NCI-H82 (cell line): ENCODE measurements at regions not wholly inside any gene's neighbourhood (a gene's known extent, or its start where the extent isn't known, plus 50 kb on each side); places are given as distances from the start of the nearest gene placed in this dataset.
"Not testable (repeated sequence)": the region's sequence is repeated elsewhere in the genome, so short reads cannot be mapped to it uniquely, and the experiment has no call there.

Source experiments
- DNase-seq: peaks from one replicate; lab custom pipeline; 2025; lab: John Stamatoyannopoulos, UW

DNA sequence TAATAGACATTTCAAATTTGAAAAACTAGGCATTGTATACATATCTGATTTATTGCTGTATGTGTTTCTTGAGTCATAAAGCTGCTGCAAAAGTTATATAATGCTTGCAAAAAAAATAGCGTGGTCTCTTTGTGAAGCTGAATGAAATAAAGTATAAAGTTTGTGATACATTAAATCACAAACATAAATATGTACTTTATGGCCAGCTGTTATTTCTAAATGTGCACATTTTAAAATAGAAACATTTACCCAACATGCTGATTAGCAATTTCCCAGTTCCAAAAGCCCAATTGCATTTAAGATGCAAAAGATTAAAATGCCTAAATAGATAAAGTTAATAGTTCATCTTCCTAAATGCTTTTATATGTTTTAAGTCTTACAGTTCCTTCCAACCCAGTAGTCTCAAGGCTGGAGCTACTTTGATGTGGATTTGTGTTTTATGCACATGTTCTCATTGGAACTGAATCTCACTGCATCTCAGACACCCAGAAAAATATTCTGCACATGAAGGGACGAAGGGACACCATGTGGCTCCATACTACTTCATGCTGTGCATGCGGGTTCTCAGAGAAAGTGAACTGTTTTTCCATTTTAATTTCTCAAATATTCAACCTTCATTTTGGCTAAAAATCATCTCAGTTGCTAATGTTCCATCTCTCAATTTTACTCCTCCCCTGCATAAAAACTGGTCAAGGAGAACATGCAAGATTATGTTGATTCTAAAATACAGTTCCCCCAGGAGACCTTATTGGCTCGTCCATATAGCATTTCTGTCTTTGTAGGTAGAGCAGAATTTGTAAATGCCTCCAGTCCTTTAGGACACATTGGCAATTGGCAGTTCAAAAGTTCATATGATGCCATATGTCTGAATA lies 304.6 kb downstream of the MTX2 start:
- DNase-seq, result no peak

DNA sequence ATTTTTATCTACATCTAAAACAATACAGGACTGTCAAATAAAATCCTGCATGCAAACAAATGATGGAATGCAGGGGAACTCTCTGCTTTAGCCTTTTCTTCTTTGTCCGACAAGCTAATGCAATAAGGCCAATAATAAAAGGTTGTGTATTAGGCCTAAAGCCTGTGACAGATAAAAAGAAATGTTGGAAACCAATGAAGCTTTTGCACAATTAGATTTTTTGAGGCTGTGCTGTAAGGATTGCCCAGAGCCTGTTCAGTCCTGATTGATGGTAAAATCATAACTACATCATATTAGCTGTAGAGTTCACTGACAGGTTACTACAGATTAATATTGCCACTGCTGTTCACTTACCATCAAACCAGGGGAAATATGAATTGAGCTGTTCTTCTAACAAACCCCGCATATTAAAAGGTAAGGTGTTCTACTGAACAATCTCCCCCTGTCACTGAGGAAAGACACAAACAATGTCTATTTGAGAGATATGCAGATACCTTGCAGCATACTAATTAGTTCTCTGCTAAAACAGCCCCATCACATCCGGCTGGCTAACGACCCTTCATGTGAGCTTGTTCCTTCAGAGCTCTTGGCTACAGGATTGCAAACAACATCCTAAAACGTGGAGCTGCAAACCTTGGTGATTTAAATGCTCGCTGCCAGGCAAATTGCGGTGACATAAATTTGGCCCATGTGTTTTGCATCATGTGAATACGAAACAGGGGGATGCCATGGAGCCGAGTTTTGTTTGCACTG lies 305.4 kb downstream of the MTX2 start:
- no peak for DNase-seq

- no peak for DNase-seq
These were observed 306.0 kb downstream of the MTX2 start for GRCh38 chr2:176575237-176575744.

- no peak for DNase-seq
These were observed 307.8 kb downstream of the MTX2 start for GRCh38 chr2:176577054-176577453.

GRCh38 chr2:176578292-176578691 lies 309.1 kb downstream of the MTX2 start:
- not testable (repeated sequence) for DNase-seq

- no peak for DNase-seq
These were observed 310.4 kb downstream of the MTX2 start for GRCh38 chr2:176579608-176580007.

GRCh38 chr2:176581557-176582165 lies 312.4 kb downstream of the MTX2 start:
- no peak for DNase-seq

- no peak for DNase-seq
These were observed 312.9 kb downstream of the MTX2 start for GRCh38 chr2:176582176-176582575.

DNA sequence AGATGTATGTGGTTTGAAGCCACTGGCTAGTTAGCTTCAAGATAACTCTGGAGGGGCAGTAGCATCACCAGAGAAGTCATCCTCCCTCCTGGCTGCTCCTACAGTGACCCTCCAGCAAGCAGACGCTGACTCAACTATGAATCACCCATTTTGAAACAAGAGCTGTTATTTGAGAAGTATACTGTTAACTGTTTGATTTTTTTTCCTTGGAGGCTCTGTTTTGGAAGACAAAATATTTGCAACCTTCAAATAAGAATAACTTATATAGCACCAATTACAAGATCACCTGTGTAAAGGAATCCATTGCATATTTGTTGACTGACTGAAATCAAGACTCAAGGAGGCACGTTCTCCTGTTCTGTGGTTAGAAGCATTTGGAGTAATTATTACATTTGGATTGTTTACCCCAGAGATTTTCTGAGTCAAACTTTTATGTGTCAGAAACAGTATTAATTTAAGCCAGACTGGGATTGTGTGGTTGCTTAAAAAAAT lies 313.8 kb downstream of the MTX2 start:
- DNase-seq, result no peak

DNA sequence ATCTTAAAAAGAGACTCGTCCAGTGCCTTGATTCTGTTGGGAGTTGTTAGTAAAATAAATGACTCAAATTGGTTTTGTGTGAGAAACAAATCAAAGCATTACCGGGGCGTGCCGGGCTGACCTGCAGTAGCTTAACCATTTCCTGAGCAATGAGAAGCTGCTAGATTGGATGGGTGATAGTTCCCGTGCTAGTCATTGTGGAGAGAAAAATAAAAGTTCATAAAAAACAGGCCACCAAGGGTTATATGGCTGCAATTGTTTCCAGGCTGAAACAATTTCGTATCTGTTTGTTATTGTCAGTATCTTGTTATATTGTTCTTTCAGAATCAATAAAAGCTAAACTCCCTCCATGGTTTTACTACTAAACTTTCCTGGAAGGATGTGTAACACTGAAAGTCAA lies 314.4 kb downstream of the MTX2 start:
- no peak for DNase-seq

DNA sequence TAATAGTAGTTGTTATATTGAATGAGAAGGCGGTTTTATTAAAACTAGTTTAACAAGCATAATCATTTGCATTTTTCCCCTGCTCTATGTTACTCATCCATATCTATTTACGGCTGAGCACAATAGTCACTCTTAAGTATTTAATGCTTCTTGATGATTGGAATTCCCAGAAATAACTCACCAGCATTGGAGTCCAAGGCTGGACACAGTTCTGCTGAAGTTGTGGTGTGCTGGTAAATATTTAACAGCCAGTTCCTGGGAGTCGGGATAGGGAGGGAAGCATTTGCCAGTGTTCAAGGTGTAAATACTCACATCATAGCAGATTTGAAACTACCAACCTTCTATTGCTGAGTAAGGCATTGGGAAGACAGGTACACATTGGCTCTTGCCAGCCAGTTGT lies 315.1 kb downstream of the MTX2 start:
- DNase-seq, result no peak

- DNase-seq, result no peak
These were observed 316.0 kb downstream of the MTX2 start for GRCh38 chr2:176585291-176585690.

DNA sequence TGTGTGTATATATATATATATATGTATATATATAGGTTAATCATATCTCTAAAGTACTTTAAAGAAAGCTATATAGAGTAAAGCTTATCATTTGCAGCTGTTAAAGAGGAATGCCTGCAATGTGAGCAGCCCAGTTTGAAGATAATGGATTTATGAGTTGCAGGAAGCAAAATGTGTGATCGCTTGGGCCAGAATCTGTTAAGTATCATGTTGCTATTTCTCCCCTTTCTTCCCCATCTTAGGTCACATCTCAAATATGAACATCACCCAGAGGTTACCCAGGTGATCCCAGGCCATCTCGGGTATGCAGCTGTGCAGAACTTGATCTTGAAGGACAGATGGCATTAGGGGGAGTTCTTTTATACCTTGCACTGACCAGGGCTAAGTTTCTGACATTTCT lies 316.5 kb downstream of the MTX2 start:
- no peak for DNase-seq

DNA sequence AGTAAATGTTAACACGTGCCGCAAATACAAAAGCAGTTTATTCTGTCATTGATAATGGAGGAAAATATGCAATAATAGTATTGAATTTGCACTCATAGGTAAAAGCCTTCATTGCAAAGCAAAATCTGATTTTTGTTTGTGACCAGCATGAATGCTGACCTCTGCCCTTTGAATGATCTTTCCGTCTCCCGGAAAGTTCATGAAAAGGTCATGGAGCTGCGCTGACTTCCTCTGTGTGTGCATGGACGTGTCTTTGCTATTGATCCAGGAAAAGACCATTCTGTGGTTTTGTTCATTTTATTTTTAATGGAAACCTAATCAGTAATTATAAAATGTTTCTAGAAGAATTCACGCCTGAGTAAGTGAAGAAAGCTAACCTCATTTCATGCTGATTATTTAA lies 320.0 kb downstream of the MTX2 start:
- no peak for DNase-seq

DNA sequence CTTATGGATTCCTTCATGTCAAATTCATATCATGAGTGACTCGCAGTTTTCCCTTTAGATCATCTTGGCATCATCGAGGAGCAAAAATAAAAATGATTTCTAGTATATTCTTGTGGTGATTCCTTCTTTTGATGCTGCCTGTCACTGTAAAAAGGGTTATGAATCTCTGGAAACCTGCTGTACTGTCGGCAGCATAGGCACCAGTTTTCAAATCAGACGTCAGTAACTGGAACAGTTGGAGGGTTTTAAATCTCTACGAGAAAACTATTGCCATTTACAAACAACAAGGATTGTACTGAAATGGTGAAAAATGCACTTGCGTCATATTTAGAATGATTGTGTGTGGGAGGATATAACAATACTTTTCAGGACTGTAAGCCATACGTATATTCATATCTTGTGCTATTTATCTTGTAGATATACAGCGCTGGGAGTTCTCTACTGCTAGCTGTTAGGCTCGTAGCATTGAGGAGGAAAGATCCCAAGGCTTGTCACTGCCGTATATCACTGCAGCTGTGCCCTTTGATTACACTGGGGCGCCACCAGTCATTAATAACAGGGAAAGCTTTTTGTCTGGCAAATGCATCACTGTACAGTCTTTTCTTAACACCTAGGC lies 320.7 kb downstream of the MTX2 start:
- DNase-seq, result no peak

DNA sequence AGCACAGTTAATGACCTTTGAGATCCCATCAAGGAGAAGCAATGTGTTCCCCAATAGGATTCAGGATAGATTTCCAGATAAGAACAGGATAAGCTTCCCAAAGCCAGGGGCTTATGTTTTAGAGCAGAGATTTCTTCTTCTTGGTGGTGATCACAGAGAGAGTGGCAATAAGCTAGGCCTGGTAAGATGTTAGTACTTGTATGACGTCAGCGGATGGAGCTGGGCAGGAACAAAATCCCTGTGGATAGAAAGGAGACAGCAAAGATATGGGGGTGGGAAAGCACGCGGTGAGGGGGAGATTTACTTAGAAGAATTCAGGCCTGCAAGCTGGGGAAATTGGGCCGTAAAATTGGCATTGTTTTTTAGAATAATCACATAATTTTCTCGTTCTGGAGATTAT lies 323.0 kb downstream of the MTX2 start:
- DNase-seq, result peak; percentile 73

- DNase-seq, result no peak
These were observed 326.7 kb downstream of the MTX2 start for GRCh38 chr2:176595986-176596385.

- DNase-seq, result no peak
These were observed 328.7 kb downstream of the MTX2 start for GRCh38 chr2:176597916-176598315.

DNA sequence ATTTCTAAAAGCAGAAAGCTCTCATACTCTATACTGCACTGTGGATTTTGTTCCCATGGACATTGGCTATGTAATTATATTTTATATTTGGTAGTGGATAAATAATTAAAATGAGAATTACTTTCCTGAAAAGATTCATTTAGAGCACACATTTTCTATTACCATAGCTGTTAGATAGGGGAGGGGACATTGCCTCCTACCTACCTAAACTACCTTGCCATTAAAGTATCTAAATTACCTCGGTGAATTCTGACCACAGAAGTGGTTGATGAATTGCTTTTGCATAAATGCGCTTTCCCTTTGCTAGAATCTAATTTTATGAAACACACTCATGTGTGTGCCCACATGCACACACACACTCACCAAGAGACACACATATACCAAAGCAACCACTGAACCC lies 329.1 kb downstream of the MTX2 start:
- no peak for DNase-seq

DNA sequence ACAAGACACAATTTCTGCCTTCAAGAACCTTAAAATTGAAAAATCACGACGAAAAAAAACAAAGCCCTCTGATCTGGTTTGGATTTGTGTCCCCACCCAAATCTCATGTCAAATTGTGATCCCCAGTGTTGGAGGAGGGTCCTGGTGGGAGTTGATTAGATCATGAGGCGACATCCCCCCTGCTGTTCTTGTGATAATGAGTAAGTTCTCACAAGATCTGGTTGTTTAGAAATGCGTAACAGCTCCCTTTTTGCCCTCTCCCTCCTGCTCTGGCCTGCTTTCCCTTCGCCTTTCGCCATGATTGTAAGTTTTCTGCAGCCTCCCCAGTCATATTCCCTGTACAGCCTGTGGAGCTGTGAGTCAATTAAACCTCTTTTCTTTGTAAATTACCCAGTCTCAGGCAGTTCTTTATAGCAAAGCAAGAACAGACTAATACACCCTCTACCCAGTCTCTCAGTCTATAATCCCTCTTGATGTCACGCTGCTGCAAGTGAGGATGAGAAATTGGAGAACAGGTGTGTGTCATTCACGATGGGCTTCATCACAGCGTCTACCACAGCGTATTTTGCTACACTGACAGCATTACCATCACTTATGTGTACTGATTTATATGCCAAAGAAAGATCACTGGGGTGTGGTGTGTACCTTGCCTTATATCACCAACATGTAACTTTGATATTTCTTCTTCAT lies 330.7 kb downstream of the MTX2 start:
- DNase-seq, result peak; percentile 12

GRCh38 chr2:176601066-176601465 lies 331.8 kb downstream of the MTX2 start:
- DNase-seq, result peak; percentile 42
